ENCODE measurements at regions not wholly inside any gene's neighbourhood (a gene's known extent, or its start where the extent isn't known, plus 50 kb on each side); places are given as distances from the start of the nearest gene placed in this dataset.

DNA sequence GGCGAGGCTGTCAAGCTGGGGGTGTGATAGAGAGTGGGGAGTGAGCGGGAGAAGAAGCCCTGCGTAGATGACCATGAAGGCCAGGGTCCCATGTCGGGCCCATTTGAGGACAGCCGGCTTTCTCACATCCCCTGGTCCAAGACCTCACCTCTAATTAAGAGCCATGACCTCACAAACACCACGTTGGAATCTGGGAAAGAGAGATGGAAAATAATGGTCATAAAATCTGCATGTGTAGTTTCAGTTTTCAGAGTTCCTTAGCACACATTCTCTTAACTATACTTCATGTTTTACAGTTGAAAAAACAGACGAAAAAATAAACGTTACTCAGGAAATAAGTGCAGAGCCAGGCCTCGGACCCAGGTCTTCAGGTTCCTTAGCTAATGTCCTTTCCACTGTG, 244.8 kb upstream of the SIX2 start:
- TF ChIP-seq ISL1 (CRISPR knock-in tag; IDR thresholded peaks at IDR 0.05): no peak
- no peak for TF ChIP-seq RARB (CRISPR knock-in tag; IDR thresholded peaks at IDR 0.05)
- TF ChIP-seq ZFP3 (CRISPR knock-in tag; IDR thresholded peaks at IDR 0.05): no peak
- TF ChIP-seq CREB5 (CRISPR knock-in tag; IDR thresholded peaks at IDR 0.05; ENCODE audit: low read depth): no peak
- no peak for TF ChIP-seq ESRRG (CRISPR knock-in tag; IDR thresholded peaks at IDR 0.05)
- TF ChIP-seq CSDC2 (CRISPR knock-in tag; IDR thresholded peaks at IDR 0.05): no peak
